ENCODE measurements at regions not wholly inside any gene's neighbourhood (a gene's known extent, or its start where the extent isn't known, plus 50 kb on each side); places are given as distances from the start of the nearest gene placed in this dataset.

DNA sequence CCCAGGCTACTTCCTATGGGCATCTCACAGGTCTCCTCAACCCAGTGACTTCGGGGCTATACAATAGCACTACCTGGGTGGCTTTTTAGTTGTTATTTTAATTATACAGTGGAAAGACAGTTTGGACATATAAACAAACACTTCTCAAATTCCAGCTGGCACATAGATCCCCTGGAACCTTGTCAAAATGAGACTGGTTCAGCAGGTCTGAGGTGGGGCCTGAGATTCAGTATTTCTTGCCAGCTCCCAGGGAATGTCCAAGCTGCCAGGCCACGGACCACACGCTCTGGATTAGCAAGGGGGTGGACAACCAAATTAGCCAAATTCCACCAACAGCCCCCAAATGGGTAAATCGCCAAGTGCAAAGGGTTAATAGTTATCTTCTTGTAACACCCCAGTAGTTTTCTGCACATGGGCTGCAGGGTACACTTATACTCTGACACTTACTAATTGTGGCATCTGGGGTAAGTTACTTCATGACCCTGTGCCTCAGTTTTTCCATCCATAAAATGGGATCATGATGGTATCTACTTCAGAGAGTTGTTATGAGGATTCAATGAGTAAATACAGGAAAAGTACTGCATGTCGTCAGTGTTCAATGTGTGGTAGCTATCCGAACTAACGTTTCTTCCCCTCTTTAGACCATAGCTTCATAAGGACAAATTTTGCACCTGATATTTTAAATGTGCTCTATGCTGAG, 789.4 kb upstream of the TBX3 start:
- TF ChIP-seq NR3C1 (IDR thresholded peaks at IDR 0.05) (no peak), ESRRA (IDR thresholded peaks at IDR 0.05; ENCODE audit: borderline replicate concordance, low read length) (no peak), POLR2A (IDR thresholded peaks at IDR 0.05; ENCODE audit: low read length) (no peak), RAD21 (conservative IDR thresholded peaks at IDR 0.05 in 1 of 2, IDR thresholded peaks at IDR 0.05 in 1 of 2) (no peak), CHD4 (IDR thresholded peaks at IDR 0.05; ENCODE audit: borderline replicate concordance) (no peak)

All from A549 (cell line).